GM10248 (cell line): ENCODE measurements at regions not wholly inside any gene's neighbourhood (a gene's known extent, or its start where the extent isn't known, plus 50 kb on each side); places are given as distances from the start of the nearest gene placed in this dataset.

Experiments used
- CTCF ChIA-PET: fragments of 300-600 bp; sonication (Branson Sonifier 250); formaldehyde crosslinking; extraction: SDS; loops from one replicate; lab custom pipeline; 2021; ENCODE audit warnings: antibody characterized with exemption; lab: Yijun Ruan, JAX
- POLR2A ChIA-PET: fragments of 350-650 bp; sonication (Branson Sonifier 250); formaldehyde crosslinking; extraction: SDS; loops from one replicate; lab custom pipeline; 2020; ENCODE audit warnings: antibody characterized with exemption; lab: Yijun Ruan, JAX
- DNase-seq: peaks from one replicate; pipeline ENCODE4 v3.0.0; 2012; ENCODE audit errors: extremely low spot score
- CTCF ChIP-seq: IDR thresholded peaks from 2 replicates; pipeline ENCODE4 v1.5.1; 2012; ENCODE audit warnings: mild to moderate bottlenecking, low read depth; ENCODE audit errors: extremely low read depth, missing control alignments, control extremely low read depth

- TF ChIP-seq CTCF: no peak
- DNase-seq: no peak
- CTCF ChIA-PET: interaction anchor here (1.1 kb wide), 1 partner anchor 9 kb away, joined by 3 read pairs; no protein-coding TSS in a partner anchor
- POLR2A ChIA-PET: no interaction called here
Measured at GRCh38 chr4:187276736-187277408, 553.2 kb upstream of the FAT1 start.

DNA sequence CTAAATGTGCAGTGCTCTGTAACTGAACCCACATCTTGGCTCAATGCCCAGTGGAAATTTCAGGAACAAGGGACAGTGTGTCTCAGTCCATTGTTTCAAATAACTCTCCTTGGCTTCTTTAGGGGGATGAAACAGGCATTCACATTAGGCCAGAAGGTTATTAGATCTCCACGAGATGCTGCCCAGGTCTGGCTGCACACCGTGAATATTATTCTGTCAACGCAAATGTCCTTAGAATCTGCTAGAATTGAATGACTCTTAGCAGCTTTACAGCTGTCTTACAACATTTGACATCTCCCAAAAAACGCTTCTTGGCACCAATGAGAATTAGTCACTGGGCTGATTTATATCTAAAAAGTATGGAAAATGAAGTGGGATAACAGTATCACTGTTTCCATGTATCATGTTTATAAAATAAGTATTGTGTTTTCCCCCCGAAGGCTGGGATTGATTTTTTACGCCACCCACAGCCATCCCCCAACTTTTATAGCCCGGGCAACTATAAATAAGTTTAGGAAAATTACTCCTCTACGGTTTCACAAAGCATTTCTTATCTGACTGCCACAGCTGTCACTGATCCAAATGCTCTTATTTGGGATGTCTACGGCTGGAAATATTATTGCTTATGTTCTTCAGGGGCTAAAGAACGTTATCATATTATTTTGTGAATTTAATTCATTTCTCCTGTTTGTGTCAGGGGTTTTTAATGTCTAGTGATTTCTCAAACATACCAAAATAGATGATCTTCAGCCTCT lies 559.7 kb upstream of the FAT1 start:
- CTCF ChIA-PET: no interaction called here

GRCh38 chr4:187286525-187286924 lies 562.9 kb upstream of the FAT1 start:
- DNase-seq: no peak
- no peak for TF ChIP-seq CTCF
- POLR2A ChIA-PET: no interaction called here
- CTCF ChIA-PET: interaction anchor here (0.9 kb wide), 1 partner anchor 9 kb away, joined by 3 read pairs; no protein-coding TSS in a partner anchor

More for the DNA sequence above, 559.7 kb upstream of the FAT1 start:
- TF ChIP-seq CTCF: no peak
- POLR2A ChIA-PET: no interaction called here
- DNase-seq: no peak

GRCh38 chr4:187289371-187289770 lies 565.7 kb upstream of the FAT1 start:
- no peak for DNase-seq
- ChIA-PET CTCF (no interaction called here), POLR2A (no interaction called here)
- no peak for TF ChIP-seq CTCF

DNA sequence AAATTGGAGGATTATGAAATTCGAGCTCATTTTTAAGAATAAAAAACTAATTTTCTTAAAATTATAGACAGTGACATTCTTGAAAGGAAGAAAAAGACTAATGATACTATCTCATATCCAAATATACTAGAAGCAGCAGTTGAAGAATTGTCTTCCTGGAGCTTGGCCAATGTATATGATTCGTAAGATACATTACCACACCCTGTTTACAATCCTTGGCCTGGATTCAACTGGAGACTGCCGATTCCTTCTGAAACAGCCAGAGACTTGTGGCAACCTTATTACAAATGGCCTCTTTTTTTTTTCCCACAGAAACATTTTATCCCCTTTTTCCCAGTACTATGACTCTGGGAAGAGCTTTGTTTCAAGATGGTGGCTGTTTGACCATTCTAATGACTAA lies 571.2 kb upstream of the FAT1 start:
- TF ChIP-seq CTCF: no peak
- DNase-seq: no peak
- ChIA-PET CTCF (no interaction called here), POLR2A (no interaction called here)

- no peak for DNase-seq
- CTCF ChIA-PET: no interaction called here
- POLR2A ChIA-PET: no interaction called here
- TF ChIP-seq CTCF: no peak
Measured at GRCh38 chr4:187301923-187302322, 578.3 kb upstream of the FAT1 start.
